SK-N-SH treated with all-trans-retinoic acid at 6 μM for 48 hours (cell line): ENCODE measurements at regions not wholly inside any gene's neighbourhood (a gene's known extent, or its start where the extent isn't known, plus 50 kb on each side); places are given as distances from the start of the nearest gene placed in this dataset.

Source experiments
- ATAC-seq: fragments of 200-7000 bp; cut with Tn5 transposase; 3 replicates; pipeline ENCODE4 v1.9.1; 2020; ENCODE audit warnings: mild to moderate bottlenecking, moderate library complexity
- ARNTL ChIP-seq: fragments of 450-650 bp; formaldehyde crosslinking; IDR thresholded peaks from 2 replicates; pipeline ENCODE4 v1.5.0; 2020; ENCODE audit warnings: low read depth, mild to moderate bottlenecking, moderate library complexity, borderline replicate concordance
- BACH2 ChIP-seq: fragments of 250-450 bp; sonication (Bioruptor Pico); IDR thresholded peaks from 2 replicates; pipeline ENCODE4 v1.9.0; 2021; ENCODE audit warnings: mild to moderate bottlenecking, borderline replicate concordance
- CSRNP3 ChIP-seq: fragments of 250-450 bp; sonication (Bioruptor Pico); IDR thresholded peaks from 2 replicates; pipeline ENCODE4 v1.5.1; 2021; ENCODE audit warnings: mild to moderate bottlenecking, moderate library complexity
- ISL1 ChIP-seq: fragments of 250-450 bp; sonication (Bioruptor Pico); IDR thresholded peaks from 2 replicates; pipeline ENCODE4 v2.1.2; 2022; ENCODE audit warnings: mild to moderate bottlenecking, moderate library complexity
- OSR1 ChIP-seq: fragments of 250-450 bp; sonication (Bioruptor Pico); IDR thresholded peaks from 2 replicates; pipeline ENCODE4 v1.8.0; 2022; ENCODE audit warnings: moderate library complexity, mild to moderate bottlenecking, inconsistent platforms
- PATZ1 ChIP-seq: fragments of 250-450 bp; sonication (Bioruptor Pico); IDR thresholded peaks from 2 replicates; pipeline ENCODE4 v1.8.0; 2020; ENCODE audit warnings: mild to moderate bottlenecking, moderate library complexity, borderline replicate concordance
- PPARA ChIP-seq: fragments of 250-450 bp; sonication (Bioruptor Pico); IDR thresholded peaks from 2 replicates; pipeline ENCODE4 v1.5.0; 2020; ENCODE audit warnings: mild to moderate bottlenecking, borderline replicate concordance
- RARB ChIP-seq: fragments of 250-450 bp; sonication (Bioruptor Pico); IDR thresholded peaks from 2 replicates; pipeline ENCODE4 v1.8.0; 2021; ENCODE audit warnings: mild to moderate bottlenecking, moderate library complexity
- TCF4 ChIP-seq: fragments of 250-450 bp; sonication (Bioruptor Pico); IDR thresholded peaks from 2 replicates; pipeline ENCODE4 v1.8.0; 2021; ENCODE audit warnings: mild to moderate bottlenecking, moderate library complexity, borderline replicate concordance
- TOX ChIP-seq: fragments of 250-450 bp; sonication (Bioruptor Pico); IDR thresholded peaks from 2 replicates; pipeline ENCODE4 v1.8.0; 2021; ENCODE audit warnings: mild to moderate bottlenecking, moderate library complexity, borderline replicate concordance
- TSHZ2 ChIP-seq: fragments of 250-450 bp; sonication (Bioruptor Pico); IDR thresholded peaks from 2 replicates; pipeline ENCODE4 v1.5.0; 2020; ENCODE audit warnings: mild to moderate bottlenecking, moderate library complexity
- ZFP3 ChIP-seq: fragments of 250-450 bp; sonication (Bioruptor Pico); IDR thresholded peaks from 2 replicates; pipeline ENCODE4 v1.5.0; 2020; ENCODE audit warnings: mild to moderate bottlenecking, moderate library complexity
- ZFP30 ChIP-seq: fragments of 450-650 bp; formaldehyde crosslinking; IDR thresholded peaks from 2 replicates; pipeline ENCODE4 v1.5.0; 2022; ENCODE audit warnings: mild to moderate bottlenecking, moderate library complexity
- ZNF565 ChIP-seq: fragments of 450-650 bp; formaldehyde crosslinking; conservative IDR thresholded peaks from 2 replicates; pipeline ENCODE4 v1.5.0; 2020; ENCODE audit warnings: low read depth, mild to moderate bottlenecking, moderate library complexity
- ZNF70 ChIP-seq: fragments of 450-650 bp; formaldehyde crosslinking; IDR thresholded peaks from 2 replicates; pipeline ENCODE4 v1.5.0; 2020; ENCODE audit warnings: mild to moderate bottlenecking, moderate library complexity
- ZNF8 ChIP-seq: fragments of 450-650 bp; formaldehyde crosslinking; IDR thresholded peaks from 2 replicates; pipeline ENCODE4 v1.5.0; 2020; ENCODE audit warnings: mild to moderate bottlenecking, moderate library complexity
- TF ChIP-seq, protein P1 (sequence below): fragments of 250-450 bp; sonication (Bioruptor Pico); IDR thresholded peaks from 2 replicates; pipeline ENCODE4 v1.5.1; 2020; ENCODE audit warnings: low read depth, mild to moderate bottlenecking, moderate library complexity
- TF ChIP-seq, protein P2 (sequence below): fragments of 250-450 bp; sonication (Bioruptor Pico); IDR thresholded peaks from 2 replicates; pipeline ENCODE4 v1.8.0; 2021; ENCODE audit warnings: low read depth, mild to moderate bottlenecking, moderate library complexity, borderline replicate concordance

DNA sequence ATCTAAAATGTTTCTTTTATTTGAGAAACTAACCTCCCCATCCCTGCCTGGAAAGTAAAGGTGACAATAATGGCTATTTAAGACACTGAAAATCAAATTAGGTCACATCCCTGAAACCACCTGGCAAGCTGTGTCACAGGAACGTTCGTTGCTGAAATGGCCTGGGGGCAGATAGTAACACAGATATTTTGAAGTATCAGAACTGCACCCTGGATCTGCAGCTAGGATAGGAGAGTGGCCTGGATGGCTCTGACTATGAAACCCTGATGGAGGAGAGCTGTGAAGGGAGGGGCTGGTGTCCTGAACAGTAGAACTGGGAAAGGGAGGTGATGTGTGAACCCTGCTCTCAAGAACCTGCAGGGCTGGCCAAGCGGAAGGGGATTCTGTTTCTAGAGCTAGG, 648.3 kb upstream of the CFAP20DC start:
- TF ChIP-seq ZNF70 (CRISPR knock-in tag) (no peak), ZFP30 (CRISPR knock-in tag) (no peak), OSR1 (CRISPR knock-in tag) (no peak), ZNF8 (CRISPR knock-in tag) (no peak), TOX (CRISPR knock-in tag) (no peak), PPARA (CRISPR knock-in tag) (no peak), PATZ1 (no peak)
- TF ChIP-seq, all 23 proteins: peak for 0

GRCh38 chr3:59696783-59697182, 647.0 kb upstream of the CFAP20DC start:
- TF ChIP-seq ARNTL (CRISPR knock-in tag) (no peak), ZFP30 (CRISPR knock-in tag) (no peak), CSRNP3 (CRISPR knock-in tag) (no peak), BACH2 (CRISPR knock-in tag) (no peak), ISL1 (CRISPR knock-in tag) (no peak)
- TF ChIP-seq, protein P1, sequence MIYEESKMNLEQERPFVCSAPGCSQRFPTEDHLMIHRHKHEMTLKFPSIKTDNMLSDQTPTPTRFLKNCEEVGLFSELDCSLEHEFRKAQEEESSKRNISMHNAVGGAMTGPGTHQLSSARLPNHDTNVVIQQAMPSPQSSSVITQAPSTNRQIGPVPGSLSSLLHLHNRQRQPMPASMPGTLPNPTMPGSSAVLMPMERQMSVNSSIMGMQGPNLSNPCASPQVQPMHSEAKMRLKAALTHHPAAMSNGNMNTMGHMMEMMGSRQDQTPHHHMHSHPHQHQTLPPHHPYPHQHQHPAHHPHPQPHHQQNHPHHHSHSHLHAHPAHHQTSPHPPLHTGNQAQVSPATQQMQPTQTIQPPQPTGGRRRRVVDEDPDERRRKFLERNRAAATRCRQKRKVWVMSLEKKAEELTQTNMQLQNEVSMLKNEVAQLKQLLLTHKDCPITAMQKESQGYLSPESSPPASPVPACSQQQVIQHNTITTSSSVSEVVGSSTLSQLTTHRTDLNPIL: no peak
- TF ChIP-seq, protein P2, sequence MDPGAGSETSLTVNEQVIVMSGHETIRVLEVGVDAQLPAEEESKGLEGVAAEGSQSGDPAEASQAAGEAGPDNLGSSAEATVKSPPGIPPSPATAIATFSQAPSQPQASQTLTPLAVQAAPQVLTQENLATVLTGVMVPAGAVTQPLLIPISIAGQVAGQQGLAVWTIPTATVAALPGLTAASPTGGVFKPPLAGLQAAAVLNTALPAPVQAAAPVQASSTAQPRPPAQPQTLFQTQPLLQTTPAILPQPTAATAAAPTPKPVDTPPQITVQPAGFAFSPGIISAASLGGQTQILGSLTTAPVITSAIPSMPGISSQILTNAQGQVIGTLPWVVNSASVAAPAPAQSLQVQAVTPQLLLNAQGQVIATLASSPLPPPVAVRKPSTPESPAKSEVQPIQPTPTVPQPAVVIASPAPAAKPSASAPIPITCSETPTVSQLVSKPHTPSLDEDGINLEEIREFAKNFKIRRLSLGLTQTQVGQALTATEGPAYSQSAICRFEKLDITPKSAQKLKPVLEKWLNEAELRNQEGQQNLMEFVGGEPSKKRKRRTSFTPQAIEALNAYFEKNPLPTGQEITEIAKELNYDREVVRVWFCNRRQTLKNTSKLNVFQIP (CRISPR knock-in tag): no peak
- no peak for ATAC-seq

More for the DNA sequence above, 648.3 kb upstream of the CFAP20DC start:
- no peak for ATAC-seq

- TF ChIP-seq ZNF565 (CRISPR knock-in tag) (no peak), TCF4 (CRISPR knock-in tag) (no peak), TOX (CRISPR knock-in tag) (no peak), PATZ1 (no peak), TSHZ2 (CRISPR knock-in tag) (no peak), ZFP3 (CRISPR knock-in tag) (no peak), RARB (CRISPR knock-in tag) (no peak), OSR1 (CRISPR knock-in tag) (no peak), ARNTL (CRISPR knock-in tag) (no peak)
- TF ChIP-seq, protein P2 (CRISPR knock-in tag): no peak
- TF ChIP-seq, all 23 proteins: peak for 0
- no peak for ATAC-seq
These were observed 646.0 kb upstream of the CFAP20DC start for GRCh38 chr3:59695860-59696259.
